Activated CD8-positive, alpha-beta memory T cell treated with anti-CD3 and anti-CD28 coated beads, Interleukin-2, amount 50 U/mL, for 1 hour (primary cell): ENCODE measurements at regions not wholly inside any gene's neighbourhood (a gene's known extent, or its start where the extent isn't known, plus 50 kb on each side); places are given as distances from the start of the nearest gene placed in this dataset.

ENCODE experiments used
- DNase-seq: peaks from one replicate; pipeline ENCODE4 v3.0.0-alpha.2; 2020; ENCODE audit errors: extremely low read depth

- DNase-seq, result no peak
Observed at GRCh38 chrX:40149286-40150175, 51.8 kb upstream of the BCOR start.

GRCh38 chrX:40148385-40149285, 50.9 kb upstream of the BCOR start:
- no peak for DNase-seq

GRCh38 chrX:40147971-40148370, 50.2 kb upstream of the BCOR start:
- no peak for DNase-seq
